Stomach (tissue), 4 donors: ENCODE measurements at regions not wholly inside any gene's neighbourhood (a gene's known extent, or its start where the extent isn't known, plus 50 kb on each side); places are given as distances from the start of the nearest gene placed in this dataset.

Experiments
- POLR2A ChIP-seq, 4 donors: fragments of 450-650 bp; IDR thresholded peaks; one replicate each; pipeline ENCODE4 v1.6.1; 2016; ENCODE audit warnings: antibody characterized with exemption in 4 of 4, control low read depth in 2 of 4, mild to moderate bottlenecking in 1 of 4, moderate library complexity in 1 of 4
- POLR2AphosphoS5 ChIP-seq, 3 donors: sonication (generic); formaldehyde crosslinking; IDR thresholded peaks; one replicate each; pipeline ENCODE4 v1.6.1; 2016; ENCODE audit warnings: antibody characterized with exemption in 3 of 3

DNA sequence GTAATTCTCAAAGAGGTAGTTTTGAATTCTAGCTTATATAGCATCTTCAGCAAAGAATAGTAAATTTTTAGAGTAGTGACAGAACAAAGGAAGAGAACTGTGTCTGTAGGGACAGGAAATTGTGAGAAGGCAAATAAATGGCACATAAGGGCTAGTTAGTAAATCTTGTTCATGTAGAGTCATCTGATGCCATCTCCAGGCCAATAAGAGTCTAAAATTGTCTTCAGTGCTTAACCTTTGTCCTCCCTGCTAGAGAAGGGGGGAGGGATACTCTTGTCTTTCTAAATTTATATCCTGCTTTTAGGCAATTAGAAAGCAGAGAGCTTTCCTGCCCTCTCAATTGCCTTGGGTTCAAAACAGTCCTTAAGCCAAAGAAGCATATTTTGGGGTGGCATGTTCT is 87.0 kb upstream of the DNAJC19 start:
- TF ChIP-seq POLR2AphosphoS5 (IDR thresholded peaks at IDR 0.05) (no peak), POLR2A (IDR thresholded peaks at IDR 0.05) (no peak)
